HG03520 (cell line): ENCODE measurements at regions not wholly inside any gene's neighbourhood (a gene's known extent, or its start where the extent isn't known, plus 50 kb on each side); places are given as distances from the start of the nearest gene placed in this dataset.
"Not testable (repeated sequence)": the region's sequence is repeated elsewhere in the genome, so short reads cannot be mapped to it uniquely, and the experiment has no call there.

ENCODE experiments used
- ATAC-seq: cut with Tn5 transposase; IDR thresholded peaks from one replicate; pipeline ENCODE4 v1.9.1; 2021; ENCODE audit warnings: mild to moderate bottlenecking, moderate library complexity; ENCODE audit not compliant: unreplicated experiment

- no peak for ATAC-seq
These were observed 135.8 kb upstream of the TRPC7 start for GRCh38 chr5:136501133-136501532.

- no peak for ATAC-seq
These were observed 127.2 kb upstream of the TRPC7 start for GRCh38 chr5:136492587-136492986.

GRCh38 chr5:136491806-136492205 is 126.5 kb upstream of the TRPC7 start:
- ATAC-seq = no peak

- ATAC-seq = peak; percentile 50
These were observed 119.5 kb upstream of the TRPC7 start for GRCh38 chr5:136484808-136485325.

GRCh38 chr5:136482206-136482605 is 116.9 kb upstream of the TRPC7 start:
- no peak for ATAC-seq

- ATAC-seq = no peak
These were observed 109.1 kb upstream of the TRPC7 start for GRCh38 chr5:136474466-136474865.

GRCh38 chr5:136467632-136468031 is 102.3 kb upstream of the TRPC7 start:
- no peak for ATAC-seq

GRCh38 chr5:136466041-136466415 is 100.7 kb upstream of the TRPC7 start:
- no peak for ATAC-seq

GRCh38 chr5:136458481-136458880 is 93.1 kb upstream of the TRPC7 start:
- no peak for ATAC-seq

GRCh38 chr5:136457390-136458013 is 92.2 kb upstream of the TRPC7 start:
- no peak for ATAC-seq

GRCh38 chr5:136455409-136455808 is 90.1 kb upstream of the TRPC7 start:
- no peak for ATAC-seq

GRCh38 chr5:136453986-136454758 is 88.8 kb upstream of the TRPC7 start:
- no peak for ATAC-seq

- no peak for ATAC-seq
These were observed 87.9 kb upstream of the TRPC7 start for GRCh38 chr5:136453199-136453598.

GRCh38 chr5:136447576-136447975 is 82.2 kb upstream of the TRPC7 start:
- not testable (repeated sequence) for ATAC-seq

GRCh38 chr5:136446565-136446964 is 81.2 kb upstream of the TRPC7 start:
- ATAC-seq = no peak

- ATAC-seq = not testable (repeated sequence)
These were observed 78.8 kb upstream of the TRPC7 start for GRCh38 chr5:136444099-136444498.

- no peak for ATAC-seq
These were observed 74.0 kb upstream of the TRPC7 start for GRCh38 chr5:136439367-136439766.

GRCh38 chr5:136435946-136436543 is 70.7 kb upstream of the TRPC7 start:
- no peak for ATAC-seq

GRCh38 chr5:136434795-136435194 is 69.5 kb upstream of the TRPC7 start:
- ATAC-seq = no peak

GRCh38 chr5:136432705-136433104 is 67.4 kb upstream of the TRPC7 start:
- ATAC-seq = no peak

GRCh38 chr5:136430081-136430480 is 64.7 kb upstream of the TRPC7 start:
- ATAC-seq = no peak

GRCh38 chr5:136427426-136427825 is 62.1 kb upstream of the TRPC7 start:
- ATAC-seq = no peak
